SK-N-SH (cell line): ENCODE measurements at regions not wholly inside any gene's neighbourhood (a gene's known extent, or its start where the extent isn't known, plus 50 kb on each side); places are given as distances from the start of the nearest gene placed in this dataset.

Experiments
- CTCF ChIA-PET: fragments of 300-600, 350-600 bp; formaldehyde crosslinking; extraction: SDS; loops from one replicate; lab custom pipeline; 2021; lab: Yijun Ruan, JAX
- POLR2A ChIA-PET: fragments of 350-600 bp; sonication (Branson Sonifier 250); formaldehyde crosslinking; extraction: SDS; loops from one replicate; lab custom pipeline; 2020; ENCODE audit warnings: antibody characterized with exemption, inconsistent platforms; lab: Yijun Ruan, JAX
- DNase-seq: peaks from one replicate; pipeline ENCODE4 v3.0.0; 2012
- H2AFZ ChIP-seq: fragments of 200-600 bp; sonication (generic); 2 replicates; pipeline ENCODE4 v1.8.1; 2016; ENCODE audit warnings: antibody characterized with exemption, mild to moderate bottlenecking, low read depth
- H3F3A ChIP-seq: fragments of 200-600 bp; sonication (generic); replicated peaks from 2 replicates; pipeline ENCODE3; 2016; ENCODE audit warnings: antibody characterized with exemption, mild to moderate bottlenecking; ENCODE audit not compliant: insufficient read depth
- H3K27ac ChIP-seq, 2 experiments: fragments of 200-500 bp in 1 of 2; fragments of 200-600 bp in 1 of 2; sonication (Bioruptor generic) in 1 of 2; sonication (generic), shearing (Covaris generic) in 1 of 2; 2 replicates each; pipeline versions ENCODE4 v1.5.1 to v1.6.1; 2014 to 2016; ENCODE audit warnings: low read depth in 2 of 2, inconsistent platforms in 1 of 2, low read length in 1 of 2, mild to moderate bottlenecking in 1 of 2, mixed read lengths in 1 of 2
- H3K27me3 ChIP-seq: fragments of 200-600 bp; sonication (generic), shearing (Covaris generic); 2 replicates; pipeline ENCODE4 v1.6.1; 2016; ENCODE audit warnings: mixed run types; ENCODE audit not compliant: insufficient read depth
- H3K36me3 ChIP-seq, 2 experiments: fragments of 200-500 bp in 1 of 2; fragments of 200-600 bp in 1 of 2; sonication (Bioruptor generic) in 1 of 2; sonication (generic) in 1 of 2; replicated peaks in 1 of 2; 2 replicates each; pipeline versions ENCODE3 to v1.5.1; 2014 to 2016; ENCODE audit warnings: low read length in 1 of 2, mild to moderate bottlenecking in 1 of 2; ENCODE audit not compliant: insufficient read depth in 2 of 2, control insufficient read depth in 1 of 2
- H3K4me1 ChIP-seq, 2 experiments: fragments of 200-500 bp in 1 of 2; fragments of 200-600 bp in 1 of 2; sonication (Bioruptor generic) in 1 of 2; sonication (generic), shearing (Covaris generic) in 1 of 2; 2 replicates each; pipeline versions ENCODE4 v1.5.1 to v1.6.1; 2014 to 2016; ENCODE audit warnings: low read depth in 1 of 2, low read length in 1 of 2, mixed run types in 1 of 2; ENCODE audit not compliant: insufficient read depth in 2 of 2, control insufficient read depth in 1 of 2
- H3K4me2 ChIP-seq: fragments of 200-600 bp; sonication (generic), shearing (Covaris generic); 2 replicates; pipeline ENCODE4 v1.6.1; 2017; ENCODE audit warnings: mixed run types
- H3K4me3 ChIP-seq, 2 experiments: fragments of 200-500 bp in 1 of 2; fragments of 200-600 bp in 1 of 2; sonication (Bioruptor generic) in 1 of 2; sonication (generic), shearing (Covaris generic) in 1 of 2; 2 replicates each; pipeline versions ENCODE4 v1.5.1 to v1.8.1; 2014 to 2016; ENCODE audit warnings: low read depth in 2 of 2, inconsistent platforms in 1 of 2, low read length in 1 of 2, mild to moderate bottlenecking in 1 of 2, mixed read lengths in 1 of 2, moderate library complexity in 1 of 2
- H3K79me2 ChIP-seq: fragments of 200-600 bp; sonication (generic); 2 replicates; pipeline ENCODE4 v1.8.1; 2017; ENCODE audit warnings: mild to moderate bottlenecking; ENCODE audit not compliant: insufficient read depth
- H3K9ac ChIP-seq: fragments of 200-600 bp; sonication (generic); 2 replicates; pipeline ENCODE4 v1.6.1; 2017; ENCODE audit warnings: mixed run types
- H3K9me2 ChIP-seq: fragments of 200-600 bp; sonication (generic); 2 replicates; pipeline ENCODE4 v1.6.1; 2017; ENCODE audit warnings: mixed run types
- H3K9me3 ChIP-seq: fragments of 200-600 bp; sonication (generic); 2 replicates; pipeline ENCODE4 v1.6.1; 2017; ENCODE audit warnings: mixed run types, mild to moderate bottlenecking, moderate library complexity
- H4K20me1 ChIP-seq: fragments of 200-600 bp; sonication (generic); 2 replicates; pipeline ENCODE4 v1.6.1; 2017; ENCODE audit warnings: mild to moderate bottlenecking, mixed run types; ENCODE audit not compliant: insufficient read depth
- CHD2 ChIP-seq: fragments of 150-350 bp; IDR thresholded peaks from 2 replicates; pipeline ENCODE4 v1.6.1; 2018; ENCODE audit warnings: low read length; ENCODE audit not compliant: partially characterized antibody
- ELF1 ChIP-seq: IDR thresholded peaks from 2 replicates; pipeline ENCODE4 v1.4.0; 2012
- EP300 ChIP-seq, 2 experiments: IDR thresholded peaks; 2 replicates each; pipeline versions ENCODE4 v1.4.0 to v1.6.1; 2012; ENCODE audit warnings: borderline replicate concordance in 1 of 2, low read depth in 1 of 2, low read length in 1 of 2
- FOXJ3 ChIP-seq: sonication (generic); formaldehyde crosslinking; IDR thresholded peaks from 2 replicates; pipeline ENCODE4 v1.5.1; 2020; ENCODE audit warnings: mild to moderate bottlenecking, missing genetic modification reagents
- GATA2 ChIP-seq: sonication (generic); formaldehyde crosslinking; IDR thresholded peaks from 2 replicates; pipeline ENCODE4 v1.5.0; 2020; ENCODE audit warnings: mild to moderate bottlenecking, missing genetic modification reagents
- JUND ChIP-seq: IDR thresholded peaks from 2 replicates; pipeline ENCODE4 v1.4.0; 2012
- MAX ChIP-seq: IDR thresholded peaks from 2 replicates; pipeline ENCODE4 v1.4.0; 2012; ENCODE audit warnings: low read depth
- NFIC ChIP-seq: IDR thresholded peaks from 2 replicates; pipeline ENCODE4 v1.4.0; 2012; ENCODE audit warnings: borderline replicate concordance
- RAD21 ChIP-seq: IDR thresholded peaks from 2 replicates; pipeline ENCODE4 v1.6.1; 2012; ENCODE audit warnings: mild to moderate bottlenecking, low read length
- RCOR1 ChIP-seq: fragments of 150-350 bp; IDR thresholded peaks from 2 replicates; pipeline ENCODE4 v1.6.1; 2017; ENCODE audit warnings: antibody characterized with exemption, low read length
- REST ChIP-seq: IDR thresholded peaks from 2 replicates; pipeline ENCODE4 v1.6.1; 2012; ENCODE audit warnings: mild to moderate bottlenecking, low read depth, low read length, moderate library complexity
- RFX5 ChIP-seq: IDR thresholded peaks from 2 replicates; pipeline ENCODE4 v1.6.1; 2012; ENCODE audit warnings: mild to moderate bottlenecking, improper control_type of control experiment, low read length
- RXRA ChIP-seq: IDR thresholded peaks from 2 replicates; pipeline ENCODE4 v1.4.0; 2012; ENCODE audit warnings: low read depth, mild to moderate bottlenecking, borderline replicate concordance
- SIN3A ChIP-seq: IDR thresholded peaks from 2 replicates; pipeline ENCODE4 v1.6.1; 2012; ENCODE audit warnings: low read depth, mild to moderate bottlenecking, low read length, moderate library complexity, borderline replicate concordance
- SMC3 ChIP-seq: IDR thresholded peaks from 2 replicates; pipeline ENCODE4 v1.6.1; 2012; ENCODE audit warnings: low read depth, low read length, improper control_type of control experiment
- TAF1 ChIP-seq: IDR thresholded peaks from 2 replicates; pipeline ENCODE4 v1.6.1; 2012; ENCODE audit warnings: low read depth, mild to moderate bottlenecking, low read length, moderate library complexity, borderline replicate concordance
- YY1 ChIP-seq: IDR thresholded peaks from 2 replicates; pipeline ENCODE4 v1.4.0; 2012; ENCODE audit warnings: low read depth, mild to moderate bottlenecking
- WGBS: methylation state at CpG from one replicate; pipeline ENCODE4 v1.1.6; 2017; ENCODE audit warnings: low lambda C conversion rate; 5-methylcytosine and 5-hydroxymethylcytosine counted together
- TF ChIP-seq, protein P1 (sequence below): IDR thresholded peaks from 2 replicates; pipeline ENCODE4 v1.4.0; 2012; ENCODE audit warnings: low read depth, borderline replicate concordance

GRCh38 chr4:160831165-160831922 is 1332.5 kb downstream of the FSTL5 start:
- TF ChIP-seq EP300 (IDR thresholded peaks at IDR 0.05; ENCODE audit: borderline replicate concordance in 1 of 2, low read depth in 1 of 2, low read length in 1 of 2), result no peak
- no peak for TF ChIP-seq RFX5
- TF ChIP-seq MAX, result no peak
- no peak for TF ChIP-seq RCOR1
- TF ChIP-seq ELF1, result no peak
- TF ChIP-seq SIN3A, result no peak
- no peak for TF ChIP-seq NFIC
- no peak for TF ChIP-seq GATA2 (CRISPR knock-in tag)
- no peak for TF ChIP-seq TAF1
- Histone ChIP-seq H3K9me2 (0 out of 2 replicates have a peak, but pooled peaks cover 3% of the 10 kb centered on the region), H2AFZ (no peak overlapping the region), H3K9me3 (no peaks in the 10 kb centered on the region), H3K4me3 (no peak overlapping the region), H3K27ac (no peak overlapping the region), H3K27me3 (no peaks in the 10 kb centered on the region), H3K4me1 (no peaks in the 10 kb centered on the region), H3K4me2 (no peak overlapping the region), H3K9ac (no peak overlapping the region), H3K79me2 (no peaks in the 10 kb centered on the region), H4K20me1 (no peaks in the 10 kb centered on the region), H3K36me3 (no peaks in the 10 kb centered on the region), H3F3A (no peaks in the 10 kb centered on the region)
- WGBS, result 71% methylated on average over 2 of the region's 2 CpGs
- DNase-seq, result no peak
- CTCF ChIA-PET, result interaction anchor here (1.1 kb wide), 2 partner anchors 23 to 1067 kb away, joined by 3 read pairs; no protein-coding TSS in a partner anchor
- POLR2A ChIA-PET, result no interaction called here

- H3K4me1 ChIP-seq, result no peaks in the 10 kb centered on the region
- no peak overlapping the region for H3K4me2 ChIP-seq
- TF ChIP-seq REST, result no peak
- TF ChIP-seq FOXJ3 (CRISPR knock-in tag), result no peak
- TF ChIP-seq SIN3A, result no peak
- no peak for TF ChIP-seq JUND
- no peak for TF ChIP-seq CHD2
- TF ChIP-seq RXRA, result no peak
- TF ChIP-seq YY1, result no peak
- TF ChIP-seq, protein P1, sequence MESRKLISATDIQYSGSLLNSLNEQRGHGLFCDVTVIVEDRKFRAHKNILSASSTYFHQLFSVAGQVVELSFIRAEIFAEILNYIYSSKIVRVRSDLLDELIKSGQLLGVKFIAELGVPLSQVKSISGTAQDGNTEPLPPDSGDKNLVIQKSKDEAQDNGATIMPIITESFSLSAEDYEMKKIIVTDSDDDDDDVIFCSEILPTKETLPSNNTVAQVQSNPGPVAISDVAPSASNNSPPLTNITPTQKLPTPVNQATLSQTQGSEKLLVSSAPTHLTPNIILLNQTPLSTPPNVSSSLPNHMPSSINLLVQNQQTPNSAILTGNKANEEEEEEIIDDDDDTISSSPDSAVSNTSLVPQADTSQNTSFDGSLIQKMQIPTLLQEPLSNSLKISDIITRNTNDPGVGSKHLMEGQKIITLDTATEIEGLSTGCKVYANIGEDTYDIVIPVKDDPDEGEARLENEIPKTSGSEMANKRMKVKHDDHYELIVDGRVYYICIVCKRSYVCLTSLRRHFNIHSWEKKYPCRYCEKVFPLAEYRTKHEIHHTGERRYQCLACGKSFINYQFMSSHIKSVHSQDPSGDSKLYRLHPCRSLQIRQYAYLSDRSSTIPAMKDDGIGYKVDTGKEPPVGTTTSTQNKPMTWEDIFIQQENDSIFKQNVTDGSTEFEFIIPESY, result no peak
- no peak for TF ChIP-seq RAD21
- no peak for TF ChIP-seq RFX5
- no peak for TF ChIP-seq SMC3
- H2AFZ ChIP-seq, result no peak overlapping the region
- no peaks in the 10 kb centered on the region for H3K36me3 ChIP-seq
- H3K4me3 ChIP-seq, result no peak overlapping the region
- H3K9me3 ChIP-seq, result no peaks in the 10 kb centered on the region
- H3K9me2 ChIP-seq, result no peaks in the 10 kb centered on the region
- H3K9ac ChIP-seq, result no peak overlapping the region
- ChIA-PET POLR2A (no interaction called here), CTCF (no interaction called here)
- WGBS, result 45% methylated on average over 3 of the region's 3 CpGs
- no peak overlapping the region for H3K27ac ChIP-seq
- DNase-seq, result no peak
- H4K20me1 ChIP-seq, result no peaks in the 10 kb centered on the region
- no peaks in the 10 kb centered on the region for H3K27me3 ChIP-seq
- H3F3A ChIP-seq, result no peaks in the 10 kb centered on the region
- no peaks in the 10 kb centered on the region for H3K79me2 ChIP-seq
Measured at GRCh38 chr4:160835789-160836188, 1328.0 kb downstream of the FSTL5 start.
